Myocyte (in vitro differentiated cells): ENCODE measurements at regions not wholly inside any gene's neighbourhood (a gene's known extent, or its start where the extent isn't known, plus 50 kb on each side); places are given as distances from the start of the nearest gene placed in this dataset.
"Not testable (repeated sequence)": the region's sequence is repeated elsewhere in the genome, so short reads cannot be mapped to it uniquely, and the experiment has no call there.

Source experiments
- DNase-seq: peaks from one replicate; pipeline ENCODE4 v3.0.0-alpha.2; 2012; ENCODE audit warnings: low read depth

DNA sequence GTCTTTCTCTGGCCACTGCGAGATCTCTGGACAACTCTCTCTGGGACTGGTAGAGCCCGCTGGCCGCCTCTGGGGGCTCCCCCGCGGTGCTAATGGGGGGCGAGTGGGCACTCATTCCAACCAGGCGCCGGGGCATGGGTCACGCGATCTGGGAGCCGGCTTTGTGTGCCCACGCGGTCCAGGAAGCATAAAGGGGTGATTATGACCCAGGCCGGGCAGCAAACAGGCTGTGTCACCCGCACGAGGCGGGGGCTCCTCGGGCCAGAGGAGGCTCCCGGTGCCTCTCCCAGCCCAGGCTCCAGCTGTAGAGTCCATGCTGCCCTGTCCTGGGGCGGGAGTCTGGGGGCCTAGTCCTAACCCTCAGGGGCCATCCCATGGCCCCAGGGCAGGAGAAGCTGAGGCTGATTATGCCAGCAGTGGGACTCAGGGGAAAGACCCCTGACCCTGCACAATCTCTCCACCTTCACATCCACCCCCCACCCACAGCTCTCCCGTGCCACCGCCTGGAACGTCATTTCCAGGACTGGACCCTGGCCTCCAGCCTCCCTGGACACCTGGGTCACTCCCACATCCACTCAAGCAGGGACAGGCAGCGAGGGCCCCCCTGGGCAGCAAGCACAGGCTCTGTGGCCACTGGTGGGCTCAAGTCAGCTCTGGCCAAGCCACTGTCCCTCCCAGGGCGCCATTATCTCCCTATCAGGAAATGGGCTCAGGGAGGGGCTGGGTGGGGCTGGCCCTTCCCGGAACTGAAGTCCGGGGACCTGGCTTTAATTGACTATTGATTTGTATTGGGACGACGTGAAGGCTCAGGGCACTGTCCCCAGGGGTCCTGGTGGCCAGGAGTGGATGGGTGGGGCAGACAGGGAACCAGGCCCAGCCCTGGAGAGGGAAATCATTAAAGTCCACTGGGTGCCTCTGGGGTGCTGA is 50.0 kb downstream of the PTPRS start:
- no peak for DNase-seq

DNA sequence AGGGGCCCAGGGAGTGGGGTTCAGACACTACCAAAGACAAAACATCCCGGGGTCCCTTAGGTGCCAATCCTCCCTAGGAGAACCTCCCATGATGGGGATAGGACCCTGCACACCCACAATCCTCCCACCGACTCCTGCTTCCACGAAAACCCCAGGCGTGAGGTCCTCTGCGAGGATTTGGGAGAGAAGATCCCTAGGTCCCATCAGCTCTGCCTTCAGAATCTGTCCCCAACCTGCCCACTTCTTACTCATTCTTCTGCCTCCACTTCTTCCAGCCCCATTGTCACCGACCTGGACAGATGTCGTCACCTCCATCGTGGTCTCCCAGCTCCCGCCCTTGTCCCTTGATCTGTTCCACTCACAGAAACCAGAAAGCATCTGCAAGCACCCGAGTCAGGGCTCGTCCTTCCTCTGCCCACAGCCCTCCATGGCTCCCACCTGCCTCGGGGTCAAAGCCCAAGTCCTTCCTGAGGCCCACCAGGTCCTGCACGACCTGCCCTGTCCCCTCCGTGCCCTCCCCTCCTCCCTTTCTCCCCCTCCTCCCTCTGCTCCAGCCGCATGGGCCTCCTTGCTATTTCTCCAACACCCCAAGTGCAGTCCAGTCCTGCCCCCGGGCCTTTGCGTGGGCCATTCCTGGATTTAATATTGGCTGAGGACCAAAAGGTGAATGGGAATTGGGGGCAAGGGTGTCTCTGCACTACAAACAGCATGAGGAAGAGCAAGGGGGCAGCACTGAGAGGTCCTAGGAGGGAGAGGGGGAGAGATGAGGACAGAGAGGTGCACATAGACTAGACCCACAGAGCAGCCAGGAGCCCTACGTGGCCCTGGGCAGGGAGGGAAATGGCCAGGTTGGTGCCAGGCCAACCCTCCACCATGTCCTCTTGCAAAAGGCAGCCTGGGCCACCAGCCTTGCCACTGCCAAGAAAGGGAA is 51.3 kb downstream of the PTPRS start:
- no peak for DNase-seq

DNA sequence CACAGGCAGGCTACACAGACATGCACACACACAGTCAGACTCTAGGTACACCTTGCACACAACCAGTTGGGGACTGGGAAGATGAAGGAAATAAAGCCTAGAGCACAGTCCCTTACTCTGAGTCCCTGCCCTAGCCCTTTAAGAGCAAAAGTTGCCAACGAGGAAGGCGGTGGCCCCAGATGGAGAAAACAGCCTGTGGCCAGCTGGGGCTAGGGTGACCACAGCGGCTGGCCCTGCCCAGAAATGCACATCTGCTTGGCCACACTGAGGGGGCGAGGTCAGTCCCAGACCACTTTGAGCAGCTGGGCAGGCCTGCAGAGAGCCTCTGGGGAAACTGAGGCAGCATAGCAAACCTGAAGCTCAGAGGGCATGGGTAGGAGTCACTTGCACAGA is 52.3 kb downstream of the PTPRS start:
- DNase-seq, result peak; percentile 91

DNA sequence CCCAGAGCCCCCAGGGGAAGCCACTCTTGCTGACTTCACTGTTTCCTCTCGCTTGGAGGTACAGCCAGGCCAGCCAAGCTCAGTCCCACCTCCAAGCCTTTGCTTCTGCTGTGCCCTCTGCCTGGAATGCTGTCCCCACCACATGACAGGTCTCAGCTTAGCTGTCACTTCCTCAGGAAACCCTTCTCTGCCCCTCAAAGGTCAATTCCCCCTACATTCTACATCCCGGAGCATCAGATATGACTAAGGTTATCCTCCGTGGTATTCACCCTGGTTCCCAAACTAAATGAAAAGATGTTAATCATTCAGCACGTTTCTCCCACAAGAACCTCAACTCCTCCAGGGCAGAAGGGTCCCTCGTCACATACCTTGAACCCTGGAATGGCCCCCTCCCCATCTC is 53.5 kb downstream of the PTPRS start:
- DNase-seq, result peak; percentile 56

DNA sequence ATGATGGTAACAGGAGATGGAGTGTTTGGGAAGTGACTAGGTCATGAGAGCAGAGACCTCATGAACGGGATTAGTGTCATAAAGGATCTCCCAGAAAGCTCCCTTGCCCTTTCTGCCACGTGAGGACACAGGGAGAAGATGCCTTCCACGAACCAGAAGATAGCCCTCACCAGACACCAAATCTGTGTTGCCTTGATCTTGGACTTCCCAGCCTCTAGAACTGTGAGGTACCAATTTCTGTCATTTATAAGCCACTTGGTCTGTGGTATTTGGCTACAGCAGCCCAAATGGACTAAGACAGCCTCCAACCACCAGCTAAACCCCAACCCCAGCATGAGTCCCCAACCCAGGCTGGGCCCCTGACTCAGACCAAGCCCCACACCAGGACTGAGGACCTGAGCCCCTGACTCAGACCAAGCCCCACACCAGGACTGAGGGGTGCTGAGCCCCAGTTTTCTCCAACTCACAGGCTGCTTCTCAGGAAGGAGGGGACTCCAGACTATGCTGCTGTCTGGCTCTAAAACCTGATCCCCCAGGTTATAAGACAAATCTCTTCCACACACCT is 54.1 kb downstream of the PTPRS start:
- no peak for DNase-seq

GRCh38 chr19:5285955-5286354 is 54.7 kb downstream of the PTPRS start:
- no peak for DNase-seq

DNA sequence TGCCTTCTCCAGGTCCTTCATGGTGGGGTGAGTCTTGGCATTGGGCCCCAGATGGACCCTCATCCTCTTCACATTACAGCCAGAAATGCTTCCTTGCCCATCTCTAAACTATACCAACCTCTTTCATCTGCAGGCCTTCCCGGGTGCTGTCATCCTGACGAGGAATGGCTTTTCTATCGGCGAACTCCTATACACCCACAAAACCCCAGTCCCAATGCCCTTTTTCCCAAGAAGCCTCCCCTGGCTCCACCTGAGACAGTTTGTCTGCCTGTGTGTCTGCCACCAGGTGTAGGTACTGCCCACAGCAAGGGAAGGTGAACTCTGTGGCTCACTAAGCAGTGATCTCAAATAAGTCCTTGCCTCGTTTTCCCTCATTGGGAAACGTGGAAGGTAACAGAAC is 55.3 kb downstream of the PTPRS start:
- DNase-seq, result no peak

- no peak for DNase-seq
Observed at GRCh38 chr19:5282901-5283300, 57.7 kb downstream of the PTPRS start.

GRCh38 chr19:5281588-5281987 is 59.0 kb downstream of the PTPRS start:
- no peak for DNase-seq

DNA sequence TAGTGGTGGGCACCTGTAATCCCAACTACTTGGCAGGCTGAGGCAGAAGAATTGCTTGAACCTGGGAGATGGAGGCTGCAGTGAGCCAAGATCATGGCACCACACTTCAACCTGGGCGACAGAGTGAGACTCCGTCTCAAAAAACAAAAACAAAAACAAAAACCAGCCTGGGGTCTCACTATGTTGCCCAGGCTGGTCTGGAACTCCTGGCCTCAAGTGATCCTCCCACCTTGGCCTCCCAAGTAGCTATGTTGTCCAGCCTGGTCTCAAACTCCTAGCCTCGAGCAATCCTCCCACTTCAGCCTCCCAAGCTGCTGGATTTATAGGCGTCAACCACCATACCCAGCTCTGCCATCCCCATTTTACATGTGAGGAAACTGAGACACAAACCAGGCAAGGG is 64.9 kb downstream of the PTPRS start:
- not testable (repeated sequence) for DNase-seq

DNA sequence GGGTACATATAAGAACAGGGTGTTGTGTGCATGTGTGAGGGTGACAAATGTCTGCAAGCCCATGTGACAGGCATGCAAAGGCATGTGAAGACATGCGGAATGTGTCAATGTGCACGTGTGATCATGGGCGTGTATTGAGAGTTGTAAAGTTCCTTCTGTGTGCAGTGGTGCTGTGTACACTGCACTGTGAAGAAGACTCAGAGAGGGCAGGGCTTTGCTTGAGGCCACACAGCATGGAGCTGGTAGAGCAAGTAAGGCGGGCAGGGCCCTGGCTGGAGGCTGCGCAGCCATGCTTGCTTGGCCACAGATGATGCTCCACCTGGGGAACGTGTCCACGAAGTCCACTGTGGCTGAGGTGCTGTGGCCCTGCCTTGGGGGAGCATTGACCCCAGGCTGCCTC is 66.8 kb downstream of the PTPRS start:
- DNase-seq, result no peak

- DNase-seq, result no peak
Observed at GRCh38 chr19:5271145-5271544, 69.5 kb downstream of the PTPRS start.

DNA sequence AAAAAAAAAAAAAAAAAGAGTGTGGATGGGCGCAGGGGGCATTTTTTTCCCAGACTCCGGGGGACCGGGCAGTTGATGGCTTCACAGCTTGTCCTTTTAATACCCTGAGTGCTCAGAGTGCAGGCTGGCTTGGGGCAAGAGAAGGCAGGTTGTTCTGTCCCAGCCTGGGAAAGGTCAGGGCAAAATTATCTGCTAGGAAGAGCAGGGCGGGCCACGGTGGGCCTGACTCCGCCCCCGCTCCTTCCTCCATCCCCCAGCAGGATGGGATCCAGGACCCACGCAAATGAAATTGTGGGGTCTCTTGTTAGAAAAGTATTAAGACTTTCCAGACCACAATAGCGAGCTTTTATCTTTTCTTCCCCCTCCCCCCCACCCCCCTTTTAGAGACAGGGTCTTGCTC is 70.7 kb downstream of the PTPRS start:
- DNase-seq, result no peak

GRCh38 chr19:5269279-5269678 is 71.3 kb downstream of the PTPRS start:
- no peak for DNase-seq

GRCh38 chr19:5268801-5269200 is 71.8 kb downstream of the PTPRS start:
- no peak for DNase-seq

DNA sequence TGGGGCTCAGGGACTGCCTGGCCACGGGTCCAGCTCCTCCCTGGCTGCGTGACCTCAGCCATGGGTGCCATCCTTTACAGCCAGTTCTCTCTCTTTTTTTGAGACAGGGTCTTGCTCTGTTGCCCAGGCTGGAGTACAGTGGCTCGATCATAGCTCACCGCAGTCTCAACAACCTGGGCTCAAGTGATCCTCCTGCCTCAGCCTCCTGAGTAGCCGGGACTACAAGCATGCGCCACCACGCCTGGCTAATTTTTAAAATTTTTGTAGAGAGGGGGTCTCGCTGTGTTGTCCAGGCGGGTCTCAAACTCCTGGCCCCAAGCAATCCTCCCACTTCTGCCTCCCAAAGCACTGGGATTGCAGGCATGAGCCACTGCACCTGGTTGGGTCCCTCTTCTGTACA is 75.4 kb downstream of the PTPRS start:
- no peak for DNase-seq

DNA sequence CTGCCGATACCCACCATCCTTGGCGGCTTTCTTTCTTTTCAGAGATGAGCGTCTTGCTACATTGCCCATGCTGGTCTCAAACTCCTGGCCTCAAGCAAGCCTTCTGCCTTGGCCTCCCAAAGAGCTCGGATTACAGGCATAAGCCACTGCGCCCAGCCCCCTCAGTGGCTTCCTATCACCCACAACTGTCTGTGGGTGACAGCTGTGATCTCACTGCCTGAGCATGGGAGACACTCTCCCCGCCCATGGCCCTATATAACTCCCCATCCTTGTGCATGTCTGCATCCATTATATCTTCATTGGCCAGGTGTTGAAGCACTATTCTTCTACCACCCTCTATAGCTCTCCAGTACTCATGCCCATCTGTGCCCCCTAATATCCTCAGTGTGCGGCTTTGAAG is 76.2 kb downstream of the PTPRS start:
- peak; percentile 76 for DNase-seq

DNA sequence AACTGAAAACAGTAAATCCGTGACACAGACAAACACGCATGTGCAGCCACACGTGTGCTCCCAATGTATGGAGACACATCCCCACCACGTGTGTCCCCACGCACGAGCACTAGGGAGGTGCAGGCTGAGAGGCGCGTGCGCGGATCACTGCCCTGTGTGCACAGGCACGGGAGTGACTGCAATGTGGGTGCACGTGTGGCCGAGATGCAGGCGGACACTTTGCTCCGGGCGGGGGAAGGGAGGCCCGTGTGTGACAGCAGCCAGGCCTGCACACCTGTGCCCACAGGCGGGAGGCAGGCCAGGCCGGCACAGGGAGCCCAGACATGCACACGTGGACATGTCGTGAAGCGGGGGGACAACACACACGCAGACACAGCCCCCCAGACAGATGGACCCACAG is 77.0 kb downstream of the PTPRS start:
- DNase-seq, result no peak

DNA sequence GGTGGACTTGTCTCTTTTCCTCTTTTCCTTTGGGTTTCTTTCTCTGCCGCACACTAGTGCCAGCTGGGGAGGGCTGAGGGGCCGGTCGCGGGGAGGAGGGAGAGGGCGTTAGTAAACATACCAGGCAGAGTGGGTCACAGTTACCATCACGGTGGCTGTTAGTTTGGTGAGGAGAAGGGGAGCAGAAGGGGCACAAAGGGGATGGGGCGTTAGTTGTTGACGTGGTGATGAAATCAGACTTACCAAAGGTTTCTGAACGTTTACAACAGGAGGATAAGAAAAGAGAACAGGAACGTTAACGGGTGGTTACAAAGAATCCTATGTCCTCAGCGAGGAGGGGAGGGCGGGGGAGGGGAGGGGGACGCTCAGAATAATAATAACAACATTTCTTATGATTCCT is 77.9 kb downstream of the PTPRS start:
- no peak for DNase-seq

DNA sequence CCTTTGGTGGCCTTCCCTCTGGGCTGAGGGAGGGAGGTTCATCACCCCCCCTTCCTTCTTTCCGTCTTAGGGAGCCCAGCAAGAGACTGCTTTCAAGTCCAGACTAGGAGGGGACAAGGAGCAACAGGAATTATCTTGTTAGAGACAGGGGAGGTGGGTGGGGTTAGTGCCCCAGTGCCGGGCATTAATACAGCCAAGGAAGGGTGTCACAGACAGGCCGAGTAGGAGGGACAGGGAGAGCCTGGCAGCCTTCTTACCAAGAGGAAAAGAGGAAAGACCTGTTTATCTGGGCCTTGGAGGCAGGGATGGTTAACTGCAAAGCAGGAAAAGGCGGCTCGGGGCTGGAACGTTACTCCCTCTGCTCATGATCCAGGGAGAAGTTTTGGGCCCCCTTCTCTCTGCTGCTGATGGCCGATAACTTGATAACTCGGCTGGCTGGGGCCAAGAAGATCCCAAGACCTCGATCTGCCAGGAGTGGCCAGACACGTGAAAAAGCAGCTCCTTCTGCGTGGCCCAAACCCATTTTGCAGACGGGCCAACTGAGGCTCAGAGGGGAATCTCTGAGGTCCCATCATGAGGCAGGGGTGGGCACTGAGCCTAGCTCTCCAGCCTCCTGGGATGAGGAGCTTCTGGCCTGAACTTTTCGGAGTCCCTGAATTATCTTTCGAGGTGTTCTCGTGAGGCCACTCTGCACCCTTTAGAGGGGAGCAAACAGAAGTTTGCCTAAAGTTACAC is 79.3 kb downstream of the PTPRS start:
- no peak for DNase-seq

DNA sequence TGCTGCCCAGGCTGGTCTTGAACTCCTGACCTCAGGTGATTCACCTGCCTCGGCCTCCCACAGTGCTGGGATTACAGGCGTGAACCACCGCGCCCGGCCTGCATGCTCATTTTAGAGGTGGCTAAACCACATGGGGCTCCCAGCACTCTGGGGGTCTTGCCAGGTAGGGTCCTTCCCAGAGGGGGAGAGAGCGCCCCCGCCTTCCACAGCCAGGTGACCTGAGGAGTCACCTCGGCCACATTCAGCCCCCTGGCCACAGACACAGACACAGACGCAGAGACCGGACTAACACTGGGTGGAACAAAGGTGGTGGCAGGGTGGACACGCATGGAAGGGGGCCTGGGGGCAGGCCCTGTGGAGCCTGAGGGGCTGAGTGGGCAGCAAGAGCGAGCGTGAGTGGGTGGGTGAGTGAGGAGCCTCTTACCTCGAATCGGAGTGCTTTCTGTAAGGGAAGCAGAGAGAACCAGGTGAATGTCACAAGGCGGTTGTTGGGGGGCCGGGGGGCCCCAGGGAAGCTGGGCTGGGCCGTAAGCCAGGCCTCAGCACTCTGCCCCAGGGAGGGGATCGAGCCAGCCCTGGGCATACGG is 80.1 kb downstream of the PTPRS start:
- DNase-seq, result no peak
